ENCODE measurements at regions not wholly inside any gene's neighbourhood (a gene's known extent, or its start where the extent isn't known, plus 50 kb on each side); places are given as distances from the start of the nearest gene placed in this dataset.

GRCh38 chr15:46170326-46170725 lies 535.5 kb downstream of the SQOR start:
- TF ChIP-seq, protein P1, sequence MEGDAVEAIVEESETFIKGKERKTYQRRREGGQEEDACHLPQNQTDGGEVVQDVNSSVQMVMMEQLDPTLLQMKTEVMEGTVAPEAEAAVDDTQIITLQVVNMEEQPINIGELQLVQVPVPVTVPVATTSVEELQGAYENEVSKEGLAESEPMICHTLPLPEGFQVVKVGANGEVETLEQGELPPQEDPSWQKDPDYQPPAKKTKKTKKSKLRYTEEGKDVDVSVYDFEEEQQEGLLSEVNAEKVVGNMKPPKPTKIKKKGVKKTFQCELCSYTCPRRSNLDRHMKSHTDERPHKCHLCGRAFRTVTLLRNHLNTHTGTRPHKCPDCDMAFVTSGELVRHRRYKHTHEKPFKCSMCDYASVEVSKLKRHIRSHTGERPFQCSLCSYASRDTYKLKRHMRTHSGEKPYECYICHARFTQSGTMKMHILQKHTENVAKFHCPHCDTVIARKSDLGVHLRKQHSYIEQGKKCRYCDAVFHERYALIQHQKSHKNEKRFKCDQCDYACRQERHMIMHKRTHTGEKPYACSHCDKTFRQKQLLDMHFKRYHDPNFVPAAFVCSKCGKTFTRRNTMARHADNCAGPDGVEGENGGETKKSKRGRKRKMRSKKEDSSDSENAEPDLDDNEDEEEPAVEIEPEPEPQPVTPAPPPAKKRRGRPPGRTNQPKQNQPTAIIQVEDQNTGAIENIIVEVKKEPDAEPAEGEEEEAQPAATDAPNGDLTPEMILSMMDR (IDR thresholded peaks at IDR 0.05; ENCODE audit: borderline replicate concordance): no peak
- Histone ChIP-seq H3K36me3 (no peaks in the 10 kb centered on the region), H3K27ac (replicated peaks) (no peak overlapping the region), H3K9me3 (replicated peaks) (peaks cover 49% of the 10 kb centered on the region), H3K4me3 (no peak overlapping the region), H3K4me1 (no peaks in the 10 kb centered on the region), H3K27me3 (ENCODE audit: low read depth) (no peaks in the 10 kb centered on the region)
- no peak for DNase-seq
- intact Hi-C loops (cut with micrococcal nuclease): no loop called here

- intact Hi-C loops (cut with micrococcal nuclease): no loop called here
- TF ChIP-seq, protein P1 (IDR thresholded peaks at IDR 0.05; ENCODE audit: borderline replicate concordance): no peak
- Histone ChIP-seq H3K36me3 (no peaks in the 10 kb centered on the region), H3K27me3 (ENCODE audit: low read depth) (no peaks in the 10 kb centered on the region), H3K9me3 (replicated peaks) (peaks cover 52% of the 10 kb centered on the region), H3K4me3 (no peak overlapping the region), H3K4me1 (no peaks in the 10 kb centered on the region), H3K27ac (replicated peaks) (no peak overlapping the region)
- DNase-seq: no peak
Measured at GRCh38 chr15:46174122-46174521, 539.3 kb downstream of the SQOR start.

DNA sequence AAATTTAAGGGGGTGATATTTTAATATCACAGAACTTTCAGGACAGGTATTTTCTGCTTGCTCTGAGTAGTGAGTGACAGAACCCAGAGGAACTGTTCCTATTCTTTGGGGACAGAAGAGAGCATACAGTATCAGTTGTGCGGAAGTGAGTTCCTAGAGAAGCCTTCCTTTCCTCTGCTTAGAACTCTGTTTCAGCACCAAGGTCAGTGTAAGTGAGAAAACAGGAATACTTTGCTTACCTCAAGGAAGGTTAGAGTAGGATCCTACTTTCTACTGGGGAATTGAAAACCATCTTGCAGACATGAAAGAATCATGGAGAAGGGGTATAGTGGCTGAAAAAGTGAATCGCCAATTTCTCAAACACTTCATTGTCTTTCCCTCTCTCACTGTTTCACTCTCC lies 542.4 kb downstream of the SQOR start:
- Histone ChIP-seq H3K27ac (replicated peaks) (no peak overlapping the region), H3K27me3 (ENCODE audit: low read depth) (no peaks in the 10 kb centered on the region), H3K4me3 (no peak overlapping the region), H3K36me3 (no peaks in the 10 kb centered on the region), H3K9me3 (replicated peaks) (peaks cover 50% of the 10 kb centered on the region), H3K4me1 (no peaks in the 10 kb centered on the region)
- intact Hi-C loops (cut with micrococcal nuclease): no loop called here
- TF ChIP-seq, protein P1 (IDR thresholded peaks at IDR 0.05; ENCODE audit: borderline replicate concordance): no peak
- DNase-seq: no peak

- no peak overlapping the region for H3K27ac ChIP-seq (replicated peaks)
- TF ChIP-seq, protein P1 (IDR thresholded peaks at IDR 0.05; ENCODE audit: borderline replicate concordance): no peak
- DNase-seq: no peak
- H3K27me3 ChIP-seq (ENCODE audit: low read depth): no peaks in the 10 kb centered on the region
- no peaks in the 10 kb centered on the region for H3K4me1 ChIP-seq
- peaks cover 51% of the 10 kb centered on the region for H3K9me3 ChIP-seq (replicated peaks)
- intact Hi-C loops (cut with micrococcal nuclease): no loop called here
- H3K36me3 ChIP-seq: no peaks in the 10 kb centered on the region
- no peak overlapping the region for H3K4me3 ChIP-seq
Measured at GRCh38 chr15:46178138-46178537, 543.3 kb downstream of the SQOR start.

GRCh38 chr15:46207341-46207740 lies 572.5 kb downstream of the SQOR start:
- no peak overlapping the region for H3K4me3 ChIP-seq
- no peak for DNase-seq
- H3K4me1 ChIP-seq: no peaks in the 10 kb centered on the region
- H3K27ac ChIP-seq (replicated peaks): no peak overlapping the region
- H3K9me3 ChIP-seq (replicated peaks): peaks cover 16% of the 10 kb centered on the region
- TF ChIP-seq, protein P1 (IDR thresholded peaks at IDR 0.05; ENCODE audit: borderline replicate concordance): no peak
- no peaks in the 10 kb centered on the region for H3K36me3 ChIP-seq
- intact Hi-C loops (cut with micrococcal nuclease): no loop called here
- no peaks in the 10 kb centered on the region for H3K27me3 ChIP-seq (ENCODE audit: low read depth)

- no peaks in the 10 kb centered on the region for H3K4me1 ChIP-seq
- peaks cover 3% of the 10 kb centered on the region for H3K9me3 ChIP-seq (replicated peaks)
- intact Hi-C loops (cut with micrococcal nuclease): no loop called here
- TF ChIP-seq, protein P1 (IDR thresholded peaks at IDR 0.05; ENCODE audit: borderline replicate concordance): no peak
- H3K36me3 ChIP-seq: no peaks in the 10 kb centered on the region
- H3K4me3 ChIP-seq: no peak overlapping the region
- no peaks in the 10 kb centered on the region for H3K27me3 ChIP-seq (ENCODE audit: low read depth)
- DNase-seq: no peak
- H3K27ac ChIP-seq (replicated peaks): no peak overlapping the region
Measured at GRCh38 chr15:46213551-46213950, 578.7 kb downstream of the SQOR start.
